ENCODE measurements at regions not wholly inside any gene's neighbourhood (a gene's known extent, or its start where the extent isn't known, plus 50 kb on each side); places are given as distances from the start of the nearest gene placed in this dataset.
A peak's percentile ranks its signal among the peaks of the same experiment; 100 is the strongest.

- no peak overlapping the region for H3K4me3 ChIP-seq (ENCODE audit: low read depth, low read length)
- TF ChIP-seq, protein P1, sequence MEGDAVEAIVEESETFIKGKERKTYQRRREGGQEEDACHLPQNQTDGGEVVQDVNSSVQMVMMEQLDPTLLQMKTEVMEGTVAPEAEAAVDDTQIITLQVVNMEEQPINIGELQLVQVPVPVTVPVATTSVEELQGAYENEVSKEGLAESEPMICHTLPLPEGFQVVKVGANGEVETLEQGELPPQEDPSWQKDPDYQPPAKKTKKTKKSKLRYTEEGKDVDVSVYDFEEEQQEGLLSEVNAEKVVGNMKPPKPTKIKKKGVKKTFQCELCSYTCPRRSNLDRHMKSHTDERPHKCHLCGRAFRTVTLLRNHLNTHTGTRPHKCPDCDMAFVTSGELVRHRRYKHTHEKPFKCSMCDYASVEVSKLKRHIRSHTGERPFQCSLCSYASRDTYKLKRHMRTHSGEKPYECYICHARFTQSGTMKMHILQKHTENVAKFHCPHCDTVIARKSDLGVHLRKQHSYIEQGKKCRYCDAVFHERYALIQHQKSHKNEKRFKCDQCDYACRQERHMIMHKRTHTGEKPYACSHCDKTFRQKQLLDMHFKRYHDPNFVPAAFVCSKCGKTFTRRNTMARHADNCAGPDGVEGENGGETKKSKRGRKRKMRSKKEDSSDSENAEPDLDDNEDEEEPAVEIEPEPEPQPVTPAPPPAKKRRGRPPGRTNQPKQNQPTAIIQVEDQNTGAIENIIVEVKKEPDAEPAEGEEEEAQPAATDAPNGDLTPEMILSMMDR (IDR thresholded peaks at IDR 0.05; ENCODE audit: borderline replicate concordance, insufficient read depth, low read depth, low read length): no peak
Measured at GRCh38 chr12:127687181-127687580, 579.8 kb upstream of the TMEM132C start.

DNA sequence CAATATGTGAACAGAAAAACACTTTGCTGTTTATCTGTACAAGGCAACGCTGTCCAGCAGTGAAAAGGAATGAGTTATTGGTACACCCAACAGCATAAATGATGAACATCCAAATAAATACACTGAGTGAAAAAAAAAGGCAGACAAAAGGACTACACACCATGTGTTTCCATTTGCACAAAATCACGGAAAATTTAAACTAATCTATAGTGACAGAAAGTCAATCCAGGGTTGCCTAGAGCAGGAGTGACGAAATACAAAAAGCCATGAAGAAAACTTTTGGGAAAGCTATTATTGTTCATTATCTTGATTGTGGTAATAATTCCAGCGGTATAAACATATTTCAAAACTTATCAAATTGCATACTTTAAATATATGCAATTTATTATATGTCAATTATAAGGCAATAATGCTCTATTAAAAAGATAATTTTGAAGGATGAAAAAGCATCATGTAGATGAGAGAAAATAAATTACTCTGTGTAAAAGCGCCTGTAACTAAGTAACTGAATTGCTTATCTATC, 578.0 kb upstream of the TMEM132C start:
- H3K4me3 ChIP-seq (ENCODE audit: low read depth, low read length): no peak overlapping the region
- TF ChIP-seq, protein P1 (IDR thresholded peaks at IDR 0.05; ENCODE audit: borderline replicate concordance, insufficient read depth, low read depth, low read length): no peak

DNA sequence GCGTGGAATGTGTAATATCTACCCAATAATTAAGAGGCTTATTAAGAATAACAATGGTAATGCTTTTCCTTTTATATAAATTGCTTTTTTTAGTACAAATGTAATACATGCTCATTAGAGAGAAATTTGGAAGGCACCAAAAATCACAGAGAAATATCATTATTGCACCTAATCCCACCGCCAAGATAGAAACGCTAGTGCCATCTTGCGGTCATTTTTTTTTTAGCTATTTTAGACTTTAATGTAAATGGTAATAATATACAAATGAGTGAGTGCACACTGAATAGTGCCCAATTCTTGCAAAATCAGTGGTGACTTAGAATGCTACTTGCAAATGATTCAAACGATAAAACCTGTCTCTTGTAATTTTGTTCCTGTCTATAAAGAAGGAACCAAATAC, 576.8 kb upstream of the TMEM132C start:
- TF ChIP-seq, protein P1 (IDR thresholded peaks at IDR 0.05; ENCODE audit: borderline replicate concordance, insufficient read depth, low read depth, low read length): no peak
- no peak overlapping the region for H3K4me3 ChIP-seq (ENCODE audit: low read depth, low read length)

GRCh38 chr12:127696963-127697362, 570.0 kb upstream of the TMEM132C start:
- no peak overlapping the region for H3K4me3 ChIP-seq (ENCODE audit: low read depth, low read length)
- TF ChIP-seq, protein P1 (IDR thresholded peaks at IDR 0.05; ENCODE audit: borderline replicate concordance, insufficient read depth, low read depth, low read length): no peak

DNA sequence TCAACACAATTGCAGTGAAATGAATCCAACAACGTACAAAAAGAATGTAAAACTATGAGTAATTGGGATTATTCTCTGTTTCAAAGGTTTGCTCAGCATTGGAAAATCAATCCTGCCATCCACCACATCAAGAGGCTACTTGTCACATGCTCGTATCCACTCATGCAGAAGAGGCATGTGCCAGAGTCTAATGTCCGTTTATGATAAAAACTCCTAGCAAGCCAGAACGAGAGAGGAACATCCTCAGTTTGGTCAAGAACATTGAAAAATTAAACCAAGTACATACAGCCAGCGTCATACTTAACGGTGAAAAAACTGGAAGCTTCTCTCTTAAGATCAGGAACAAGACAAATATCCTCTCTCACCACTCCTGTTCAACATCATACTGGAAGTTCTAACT, 563.9 kb upstream of the TMEM132C start:
- no peak overlapping the region for H3K4me3 ChIP-seq (ENCODE audit: low read depth, low read length)
- TF ChIP-seq, protein P1 (IDR thresholded peaks at IDR 0.05; ENCODE audit: borderline replicate concordance, insufficient read depth, low read depth, low read length): no peak

GRCh38 chr12:127711108-127711507, 555.9 kb upstream of the TMEM132C start:
- H3K4me3 ChIP-seq (ENCODE audit: low read depth, low read length): no peak overlapping the region
- TF ChIP-seq, protein P1 (IDR thresholded peaks at IDR 0.05; ENCODE audit: borderline replicate concordance, insufficient read depth, low read depth, low read length): peak; percentile 20; the same call in 1 of the 2 replicates

DNA sequence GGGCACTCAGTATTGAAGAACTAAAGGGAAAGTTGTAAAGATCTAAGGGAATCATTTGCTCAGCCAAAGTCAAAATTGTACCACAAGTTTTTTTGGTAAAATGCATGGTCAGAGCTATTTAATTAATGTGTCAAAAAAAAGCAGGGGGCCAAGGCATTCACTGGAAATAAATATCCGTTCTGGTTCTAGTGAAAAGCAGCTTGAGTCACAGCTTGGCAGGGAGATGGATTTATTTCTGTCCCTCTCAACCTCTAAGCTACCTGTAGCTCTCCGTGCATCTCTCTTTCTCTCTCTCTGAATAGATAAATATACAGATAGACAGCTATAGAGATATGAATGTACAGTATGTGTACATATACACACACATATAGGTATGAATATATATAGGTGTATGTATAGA, 554.4 kb upstream of the TMEM132C start:
- TF ChIP-seq, protein P1 (IDR thresholded peaks at IDR 0.05; ENCODE audit: borderline replicate concordance, insufficient read depth, low read depth, low read length): no peak

More for the DNA sequence above, 554.4 kb upstream of the TMEM132C start:
- no peak overlapping the region for H3K4me3 ChIP-seq (ENCODE audit: low read depth, low read length)

Data from GM12875 (cell line).